Heart left ventricle (tissue), 13 donors: ENCODE measurements at regions not wholly inside any gene's neighbourhood (a gene's known extent, or its start where the extent isn't known, plus 50 kb on each side); places are given as distances from the start of the nearest gene placed in this dataset.

ENCODE experiments used
- CTCF ChIP-seq, 12 donors: fragments of 200-600 bp; sonication (generic) in 4 of 12; IDR thresholded peaks; one replicate each; pipeline versions ENCODE4 v1.5.0 to v1.8.0; 2018 to 2022; ENCODE audit warnings: antibody characterized with exemption in 12 of 12, mild to moderate bottlenecking in 5 of 12
- POLR2A ChIP-seq, 2 donors: fragments of 450-650 bp; IDR thresholded peaks; one replicate each; pipeline ENCODE4 v1.6.1; 2017; ENCODE audit warnings: antibody characterized with exemption in 2 of 2, mild to moderate bottlenecking in 2 of 2, moderate library complexity in 2 of 2
- donor health status: ischemic (EF 13 %, LVEDD 7.1; RV severe dilation, severe dysfunction).
- donor health status: DM: no; HTN: yes; CAD: no.
- donor health status: DM: no; HTN: no; CAD: no.
- donor health status: ischemic (EF 25% LVEDD 6.9; RV normal size, moderate dysfunction).
- donor health status: ischemic (EF 25% LVEDD 5.7; RV mildly dilated, moderate dysfunction).
- donor health status: ischemic (EF 35%, LVEDD 5.7; RV mildly dilated, moderate dysfunction).
- donor health status: nonischemic (EF 11% LVEDD 7.7; RV severe dilation, severe dysfunction).
- donor health status: DM: yes; HTN: yes; CAD: no.
- donor health status: PGD.
- donor health status: ischemic (EF 29% LVEDD 5.4; RV normal size, mild dysfunction).
- donor health status: nonischemic (EF 23%, LVEDD 6.1; RV moderate dilation, normal function).

- TF ChIP-seq POLR2A (IDR thresholded peaks at IDR 0.05) (no peak), CTCF (IDR thresholded peaks at IDR 0.05) (no peak)
Observed at GRCh38 chr20:7650086-7650879, 290.0 kb downstream of the HAO1 start.
